ENCODE measurements at regions not wholly inside any gene's neighbourhood (a gene's known extent, or its start where the extent isn't known, plus 50 kb on each side); places are given as distances from the start of the nearest gene placed in this dataset.
"Not testable (repeated sequence)": the region's sequence is repeated elsewhere in the genome, so short reads cannot be mapped to it uniquely, and the experiment has no call there.

DNA sequence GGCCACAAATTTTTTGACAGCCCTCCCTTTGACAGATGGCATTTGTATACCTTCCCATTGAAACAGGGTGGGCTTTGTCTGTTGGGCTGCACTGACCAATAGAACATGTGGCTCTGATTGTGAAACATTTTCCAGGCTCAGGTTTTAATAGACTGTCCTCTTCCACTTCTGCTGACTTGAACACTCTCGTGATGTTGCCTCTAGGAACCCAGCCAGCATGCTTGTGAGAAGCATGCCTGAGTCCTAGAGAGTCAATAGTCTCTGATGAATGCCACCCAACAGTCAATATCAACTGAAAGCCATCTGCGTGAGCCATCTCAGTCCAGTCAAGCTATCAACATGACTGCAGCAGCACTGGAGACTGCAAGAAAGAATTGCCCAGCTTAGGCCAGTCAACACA is 290.0 kb downstream of the SLC7A11 start:
- Histone ChIP-seq H3K4me1 (no peaks in the 10 kb centered on the region), H3K27ac (no peak overlapping the region), H3K36me3 (no peaks in the 10 kb centered on the region), H3K9me3 (peaks cover 0 to 14% (median 0%) of the 10 kb centered on the region in 8 donors), H3K27me3 (replicated peaks in 1 of 7) (no peaks in the 10 kb centered on the region), H3K4me3 (no peak overlapping the region)
- no peak for DNase-seq
- TF ChIP-seq POLR2AphosphoS5 (IDR thresholded peaks at IDR 0.05) = no peak
- TF ChIP-seq, protein P1, sequence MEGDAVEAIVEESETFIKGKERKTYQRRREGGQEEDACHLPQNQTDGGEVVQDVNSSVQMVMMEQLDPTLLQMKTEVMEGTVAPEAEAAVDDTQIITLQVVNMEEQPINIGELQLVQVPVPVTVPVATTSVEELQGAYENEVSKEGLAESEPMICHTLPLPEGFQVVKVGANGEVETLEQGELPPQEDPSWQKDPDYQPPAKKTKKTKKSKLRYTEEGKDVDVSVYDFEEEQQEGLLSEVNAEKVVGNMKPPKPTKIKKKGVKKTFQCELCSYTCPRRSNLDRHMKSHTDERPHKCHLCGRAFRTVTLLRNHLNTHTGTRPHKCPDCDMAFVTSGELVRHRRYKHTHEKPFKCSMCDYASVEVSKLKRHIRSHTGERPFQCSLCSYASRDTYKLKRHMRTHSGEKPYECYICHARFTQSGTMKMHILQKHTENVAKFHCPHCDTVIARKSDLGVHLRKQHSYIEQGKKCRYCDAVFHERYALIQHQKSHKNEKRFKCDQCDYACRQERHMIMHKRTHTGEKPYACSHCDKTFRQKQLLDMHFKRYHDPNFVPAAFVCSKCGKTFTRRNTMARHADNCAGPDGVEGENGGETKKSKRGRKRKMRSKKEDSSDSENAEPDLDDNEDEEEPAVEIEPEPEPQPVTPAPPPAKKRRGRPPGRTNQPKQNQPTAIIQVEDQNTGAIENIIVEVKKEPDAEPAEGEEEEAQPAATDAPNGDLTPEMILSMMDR (IDR thresholded peaks at IDR 0.05 in 8 of 11, conservative IDR thresholded peaks at IDR 0.05 in 3 of 11) = no peak
- TF ChIP-seq POLR2A (IDR thresholded peaks at IDR 0.05) = no peak
- intact Hi-C loops (cut with DNase I; ENCODE audit: low total_unique reads) = no loop called here
- 75 to 82% (median 79%) methylated on average over 2 of the region's 2 CpGs for WGBS, 5 donors

DNA sequence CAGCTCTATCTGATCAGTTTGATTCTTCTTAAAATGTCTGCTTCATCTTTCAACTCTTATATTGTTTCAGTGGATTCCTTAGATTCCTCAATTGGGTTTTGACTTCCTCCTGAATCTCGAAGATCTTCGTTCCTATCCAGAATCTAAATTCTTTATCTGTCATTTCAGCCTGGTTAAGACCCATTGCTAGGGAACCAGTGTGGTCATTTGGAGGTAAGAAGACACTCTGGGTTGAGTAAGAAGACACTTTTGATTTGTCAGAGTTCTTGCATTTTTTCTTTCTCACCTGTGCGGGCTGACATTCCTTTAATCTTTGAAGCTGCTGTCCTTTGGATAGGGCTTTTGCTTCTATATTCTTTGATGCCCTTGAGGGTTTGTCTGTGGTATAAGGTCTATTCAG is 291.9 kb downstream of the SLC7A11 start:
- intact Hi-C loops (cut with DNase I; ENCODE audit: low total_unique reads) = no loop called here
- peaks cover 0 to 14% (median 0%) of the 10 kb centered on the region in 8 donors for H3K9me3 ChIP-seq
- no peaks in the 10 kb centered on the region for H3K4me1 ChIP-seq
- no peak overlapping the region for H3K27ac ChIP-seq
- no peak for TF ChIP-seq POLR2A (IDR thresholded peaks at IDR 0.05)
- TF ChIP-seq POLR2AphosphoS5 (IDR thresholded peaks at IDR 0.05) = no peak
- TF ChIP-seq, protein P1 (IDR thresholded peaks at IDR 0.05 in 8 of 11, conservative IDR thresholded peaks at IDR 0.05 in 3 of 11) = no peak
- no peak for DNase-seq
- WGBS, 5 donors = 83 to 98% (median 93%) methylated on average over 3 of the region's 3 CpGs
- no peaks in the 10 kb centered on the region for H3K36me3 ChIP-seq
- H3K27me3 ChIP-seq (replicated peaks in 1 of 7) = no peaks in the 10 kb centered on the region
- no peak overlapping the region for H3K4me3 ChIP-seq

DNA sequence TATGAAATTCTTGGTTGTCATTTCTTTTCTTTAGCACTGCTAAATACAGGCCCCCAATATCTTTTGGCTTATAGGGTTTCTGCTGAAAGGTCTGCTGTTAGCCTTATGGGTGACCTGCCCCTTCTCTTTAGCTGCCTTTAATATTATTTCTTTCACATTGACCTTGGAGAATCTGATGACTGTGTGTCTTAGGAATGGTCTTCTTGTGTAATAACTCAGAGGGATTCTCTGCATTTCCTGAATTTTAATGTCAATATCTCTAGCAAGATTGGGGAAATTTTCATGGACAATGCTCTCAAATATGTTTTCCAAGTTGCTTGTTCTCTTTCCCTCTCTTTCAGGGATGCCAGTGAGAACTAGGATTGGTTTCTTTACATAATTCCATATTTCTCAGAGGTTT is 292.4 kb downstream of the SLC7A11 start:
- H3K36me3 ChIP-seq = no peaks in the 10 kb centered on the region
- TF ChIP-seq POLR2A (IDR thresholded peaks at IDR 0.05) (no peak), POLR2AphosphoS5 (IDR thresholded peaks at IDR 0.05) (no peak)
- TF ChIP-seq, protein P1 (IDR thresholded peaks at IDR 0.05 in 8 of 11, conservative IDR thresholded peaks at IDR 0.05 in 3 of 11) = no peak
- H3K9me3 ChIP-seq = peaks cover 0 to 14% (median 0%) of the 10 kb centered on the region in 8 donors
- H3K27me3 ChIP-seq (replicated peaks in 1 of 7) = no peaks in the 10 kb centered on the region
- H3K4me1 ChIP-seq = no peaks in the 10 kb centered on the region
- H3K27ac ChIP-seq = no peak overlapping the region
- DNase-seq = no peak
- H3K4me3 ChIP-seq = no peak overlapping the region
- intact Hi-C loops (cut with DNase I; ENCODE audit: low total_unique reads) = no loop called here

DNA sequence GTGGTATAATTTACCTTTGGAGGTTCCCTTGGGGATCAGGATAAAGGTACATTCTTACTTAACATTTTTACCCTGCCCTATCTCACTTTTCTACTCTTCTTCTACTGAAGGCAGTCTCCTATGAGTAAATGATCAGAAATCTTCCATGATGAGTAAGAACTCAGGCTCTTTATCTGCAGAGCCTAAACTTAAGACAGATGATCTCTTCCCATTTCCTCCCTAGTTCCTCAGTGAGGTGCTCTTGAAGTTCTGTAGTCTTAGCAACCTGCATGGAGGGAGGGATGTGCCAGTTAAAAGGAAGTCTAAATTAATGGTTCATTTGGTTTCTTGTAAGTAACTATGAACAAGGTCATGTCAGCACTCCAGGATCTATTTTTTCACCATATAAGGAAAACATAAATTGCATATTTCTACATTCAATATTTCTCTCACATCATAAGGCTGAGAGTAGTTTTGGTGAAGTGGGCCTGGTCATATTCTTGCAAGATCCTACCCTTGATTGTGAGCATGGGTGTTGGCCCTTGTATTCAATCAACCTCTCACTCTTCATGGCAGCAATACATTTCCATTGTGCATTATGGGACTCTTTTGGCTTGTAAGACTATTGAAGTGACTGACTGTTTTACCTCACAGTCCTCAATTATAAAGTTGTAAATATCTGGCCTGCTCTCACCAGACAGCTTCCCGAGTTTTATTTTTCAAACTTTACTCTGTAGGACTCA is 295.5 kb downstream of the SLC7A11 start:
- DNase-seq = no peak
- H3K27ac ChIP-seq = no peak overlapping the region
- H3K27me3 ChIP-seq (replicated peaks in 1 of 7) = no peaks in the 10 kb centered on the region
- TF ChIP-seq, protein P1 (IDR thresholded peaks at IDR 0.05 in 8 of 11, conservative IDR thresholded peaks at IDR 0.05 in 3 of 11) = no peak
- no peak for TF ChIP-seq POLR2AphosphoS5 (IDR thresholded peaks at IDR 0.05)
- no peak for TF ChIP-seq POLR2A (IDR thresholded peaks at IDR 0.05)
- peaks cover 0 to 14% (median 0%) of the 10 kb centered on the region in 8 donors for H3K9me3 ChIP-seq
- H3K36me3 ChIP-seq = no peaks in the 10 kb centered on the region
- H3K4me1 ChIP-seq = no peaks in the 10 kb centered on the region
- no peak overlapping the region for H3K4me3 ChIP-seq
- WGBS, 5 donors = 86 to 100% (median 94%) methylated on average over 1 of the region's 1 CpG
- intact Hi-C loops (cut with DNase I; ENCODE audit: low total_unique reads) = no loop called here

DNA sequence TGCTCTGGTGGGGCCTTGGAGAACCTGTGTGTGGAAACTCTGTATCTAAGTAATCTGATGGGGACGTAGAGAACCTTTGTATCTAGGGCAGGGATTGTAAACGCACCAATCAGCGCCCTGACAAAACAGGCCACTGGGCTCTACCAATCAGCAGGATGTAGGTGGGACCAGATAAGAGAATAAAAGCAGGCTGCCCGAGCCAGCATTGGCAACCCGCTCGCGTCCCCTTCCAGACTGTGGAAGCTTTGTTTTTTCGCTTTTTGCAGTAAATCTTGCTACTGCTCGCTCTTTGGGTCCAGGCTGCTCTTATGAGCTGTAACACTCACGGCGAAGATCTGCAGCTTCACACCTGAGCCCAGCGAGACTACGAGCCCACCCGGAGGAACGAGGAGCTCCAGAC is 299.3 kb downstream of the SLC7A11 start:
- H3K36me3 ChIP-seq; H3K4me3 ChIP-seq; H3K27ac ChIP-seq; intact Hi-C loops (cut with DNase I; ENCODE audit: low total_unique reads); H3K27me3 ChIP-seq (replicated peaks in 1 of 7); DNase-seq; H3K4me1 ChIP-seq: not testable (repeated sequence)
- WGBS, 5 donors = 90 to 96% (median 93%) methylated on average over 15 of the region's 15 CpGs
- peaks cover 0 to 31% (median 13%) of the 10 kb centered on the region in 8 donors for H3K9me3 ChIP-seq

DNA sequence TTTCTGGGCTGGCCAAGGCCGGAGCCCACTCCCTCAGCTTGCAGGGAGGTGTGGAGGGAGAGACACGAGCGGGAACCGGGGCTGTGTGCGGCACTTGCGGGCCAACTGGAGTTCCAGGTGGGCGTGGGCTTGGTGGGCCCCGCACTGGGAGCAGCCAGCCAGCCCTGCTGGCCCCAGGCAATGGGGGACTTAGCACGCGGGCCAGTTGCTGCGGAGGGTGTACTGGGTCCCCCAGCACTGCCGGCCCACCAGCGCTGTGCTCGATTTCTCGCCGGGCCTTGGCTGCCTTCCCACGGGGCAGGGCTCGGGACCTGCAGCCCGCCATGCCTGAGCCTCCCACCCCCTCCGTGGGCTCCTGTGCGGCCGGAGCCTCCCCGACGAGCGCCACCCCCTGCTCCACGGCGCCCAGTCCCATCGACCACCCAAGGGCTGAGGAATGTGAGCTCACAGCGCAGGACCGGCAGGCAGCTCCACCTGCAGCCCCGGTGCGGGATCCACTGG is 300.1 kb downstream of the SLC7A11 start:
- H3K36me3 ChIP-seq; H3K4me3 ChIP-seq; intact Hi-C loops (cut with DNase I; ENCODE audit: low total_unique reads); H3K27ac ChIP-seq; H3K4me1 ChIP-seq; H3K27me3 ChIP-seq (replicated peaks in 1 of 7): not testable (repeated sequence)
- DNase-seq = peak; percentile 60
- 93 to 98% (median 97%) methylated on average over 6 to 29 of the region's 32 CpGs for WGBS, 5 donors
- H3K9me3 ChIP-seq = peaks cover 0 to 31% (median 13%) of the 10 kb centered on the region in 8 donors
